SHP77 treated with DMSO at 0.1 percent for 48 hours (cell line): ENCODE measurements at regions not wholly inside any gene's neighbourhood (a gene's known extent, or its start where the extent isn't known, plus 50 kb on each side); places are given as distances from the start of the nearest gene placed in this dataset.
"Not testable (repeated sequence)": the region's sequence is repeated elsewhere in the genome, so short reads cannot be mapped to it uniquely, and the experiment has no call there.

Source experiments
- DNase-seq: peaks from one replicate; lab custom pipeline; 2025; lab: John Stamatoyannopoulos, UW

GRCh38 chr12:75646329-75647210 lies 135.2 kb upstream of the KRR1 start:
- no peak for DNase-seq

GRCh38 chr12:75644472-75645072 lies 133.2 kb upstream of the KRR1 start:
- DNase-seq = no peak

- DNase-seq = not testable (repeated sequence)
Measured at GRCh38 chr12:75643119-75643518, 131.7 kb upstream of the KRR1 start.

- no peak for DNase-seq
Measured at GRCh38 chr12:75642226-75642625, 130.8 kb upstream of the KRR1 start.

GRCh38 chr12:75641031-75641780 lies 129.8 kb upstream of the KRR1 start:
- DNase-seq = no peak

DNA sequence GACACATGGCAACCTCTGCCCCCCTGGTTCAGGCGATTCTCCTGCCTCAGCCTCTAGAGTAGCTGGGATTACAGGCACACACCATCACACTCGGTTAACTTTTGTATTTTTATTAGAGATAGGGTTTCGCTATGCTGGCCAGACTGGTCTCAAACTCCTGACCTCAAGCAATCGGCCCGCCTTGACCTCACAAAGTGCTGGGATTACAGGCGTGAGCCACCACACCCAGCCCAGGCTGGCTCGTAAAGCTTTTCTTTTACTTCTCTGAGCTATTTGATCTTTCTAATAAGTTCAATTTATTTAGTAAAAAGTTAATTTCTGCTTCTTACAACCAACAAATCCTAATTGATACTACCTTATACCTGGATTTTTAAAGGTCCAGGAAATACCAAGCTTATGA lies 127.4 kb upstream of the KRR1 start:
- no peak for DNase-seq

- DNase-seq = no peak
Measured at GRCh38 chr12:75636607-75637006, 125.2 kb upstream of the KRR1 start.

- DNase-seq = no peak
Measured at GRCh38 chr12:75635606-75636444, 124.4 kb upstream of the KRR1 start.

- DNase-seq = no peak
Measured at GRCh38 chr12:75634244-75635222, 123.1 kb upstream of the KRR1 start.

DNA sequence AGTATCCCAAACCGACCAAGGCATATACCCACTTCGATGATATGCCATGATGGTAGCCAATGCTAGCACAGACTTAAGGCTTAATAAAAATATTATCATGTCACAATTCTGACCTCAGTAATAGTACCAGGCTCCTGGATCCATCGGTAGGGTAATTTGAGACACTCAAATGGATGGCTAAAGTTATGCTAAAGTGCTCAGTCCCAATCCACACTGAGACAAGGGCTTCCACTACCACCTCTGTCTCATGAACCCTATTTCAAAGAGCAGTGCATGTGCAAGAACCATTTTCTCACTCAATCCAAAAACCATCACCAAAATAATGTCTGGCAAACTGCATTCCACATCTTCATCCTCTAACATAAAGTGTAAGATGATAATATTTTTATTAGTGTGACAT lies 122.4 kb upstream of the KRR1 start:
- DNase-seq = no peak

- no peak for DNase-seq
Measured at GRCh38 chr12:75632442-75632841, 121.0 kb upstream of the KRR1 start.

DNA sequence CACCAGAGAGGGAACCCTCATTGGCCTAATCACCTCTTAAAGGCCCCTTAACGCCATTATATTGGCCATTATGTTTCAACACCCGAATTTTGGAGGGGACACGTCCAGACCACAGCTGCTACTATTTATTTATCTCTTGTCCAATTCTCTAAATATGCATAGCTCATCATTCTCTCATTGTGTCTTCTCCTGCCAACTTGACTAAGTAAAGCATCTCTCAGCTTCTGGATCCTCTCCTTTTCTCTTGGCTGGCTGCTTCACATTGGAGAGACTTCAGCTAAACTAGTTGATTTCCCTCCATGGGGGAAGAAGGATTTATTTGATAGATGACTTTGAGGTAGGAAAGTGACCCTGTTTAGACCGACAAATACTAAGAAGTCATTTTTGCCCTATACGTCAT lies 120.4 kb upstream of the KRR1 start:
- DNase-seq = no peak

DNA sequence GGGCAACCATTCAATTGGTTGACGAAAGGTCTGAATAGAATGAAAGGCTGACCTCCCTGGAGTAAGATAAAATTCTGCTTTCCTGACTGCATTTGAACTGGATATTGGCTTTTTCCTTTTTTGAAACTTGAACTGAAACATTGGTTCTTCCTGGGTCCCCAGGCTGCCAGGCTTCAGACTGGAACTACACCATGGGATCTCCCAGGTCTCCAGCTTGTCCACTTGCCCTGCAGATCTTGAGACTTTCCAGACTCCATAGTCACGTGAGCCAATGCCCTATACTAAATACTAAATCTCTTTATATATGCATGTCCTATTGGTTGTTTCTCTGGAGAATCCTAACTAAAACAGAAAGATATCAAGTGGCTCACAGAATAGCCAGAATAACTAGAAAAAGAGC lies 118.7 kb upstream of the KRR1 start:
- DNase-seq = no peak

DNA sequence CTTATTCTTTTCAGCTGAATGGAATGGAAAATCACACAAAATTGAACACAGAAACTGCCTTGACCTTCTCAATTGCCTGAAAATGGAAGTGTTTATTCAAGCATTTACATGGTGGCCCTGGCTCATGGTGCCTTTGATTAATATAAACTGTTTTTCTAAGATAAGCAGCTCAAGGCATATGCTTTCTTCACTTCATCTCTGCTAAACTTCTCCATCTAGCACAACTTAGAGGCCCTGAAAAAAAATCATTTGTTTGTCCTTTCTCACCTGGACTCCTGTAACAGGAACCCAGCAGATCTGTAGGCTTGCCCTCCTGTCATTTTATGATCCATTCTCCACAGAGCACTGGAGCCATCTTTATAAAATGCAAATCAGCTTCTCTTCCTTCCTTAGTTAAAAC lies 117.5 kb upstream of the KRR1 start:
- DNase-seq = no peak

DNA sequence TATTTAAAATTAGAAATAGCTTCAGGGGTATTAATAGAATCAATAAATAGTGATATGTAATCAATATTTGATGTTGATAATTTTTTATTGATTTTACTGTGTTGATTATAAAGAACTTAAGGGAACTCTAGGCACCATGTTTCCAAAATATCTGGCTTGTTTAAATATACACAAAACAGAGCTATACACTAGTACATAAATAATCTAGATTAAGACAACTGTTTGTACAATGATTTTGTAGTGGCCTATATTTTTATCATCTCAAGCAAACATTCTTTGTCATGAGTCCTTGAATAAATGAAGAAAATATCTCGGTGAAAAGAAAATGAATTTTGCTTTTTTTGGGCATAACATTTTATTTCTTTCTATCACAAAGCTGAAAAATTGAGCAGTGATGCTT lies 117.1 kb upstream of the KRR1 start:
- DNase-seq = no peak

DNA sequence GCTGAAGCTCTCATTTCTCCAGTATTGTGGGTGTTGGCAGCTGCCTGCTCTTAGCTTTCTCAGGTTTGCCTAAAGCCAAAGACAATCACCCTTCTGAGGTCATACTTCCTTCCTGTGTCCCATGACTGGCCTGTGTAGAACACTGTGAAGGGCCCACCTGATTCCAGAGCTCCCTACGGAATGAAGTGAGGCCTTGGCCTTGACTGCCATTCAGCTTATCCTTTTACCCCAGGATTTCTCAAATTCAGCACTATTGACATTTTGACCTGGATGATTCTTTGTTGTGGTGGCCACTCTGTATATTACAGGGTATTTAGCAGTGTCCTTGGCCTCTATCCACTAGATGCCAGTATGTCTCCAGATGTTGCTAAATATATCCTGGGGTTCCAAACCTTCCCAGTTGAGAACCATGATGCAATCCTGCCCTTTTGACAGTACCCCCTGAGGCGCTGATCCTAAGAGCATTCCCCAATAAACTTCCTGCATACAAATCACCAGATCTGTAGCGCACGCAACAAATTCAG lies 112.3 kb upstream of the KRR1 start:
- DNase-seq = no peak

GRCh38 chr12:75622492-75622891 lies 111.1 kb upstream of the KRR1 start:
- DNase-seq = no peak

DNA sequence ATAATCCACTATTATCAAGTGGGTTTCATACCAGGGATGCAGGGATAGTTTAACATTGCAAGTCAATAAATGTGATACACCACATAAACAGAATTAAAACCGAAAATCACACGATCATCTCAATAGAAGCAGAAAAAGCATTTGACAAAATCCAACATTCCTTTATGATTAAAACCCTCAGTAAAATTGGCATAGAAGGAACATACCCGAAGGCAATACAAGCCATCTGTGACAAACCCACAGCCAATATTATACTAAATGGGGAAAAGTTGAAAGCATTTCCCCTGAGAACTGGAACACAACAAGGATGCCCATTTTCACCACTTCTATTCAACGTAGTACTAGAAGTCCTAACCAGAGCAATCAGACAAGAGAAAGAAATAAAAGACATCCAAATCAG lies 103.0 kb upstream of the KRR1 start:
- DNase-seq = not testable (repeated sequence)

- no peak for DNase-seq
Measured at GRCh38 chr12:75613981-75614380, 102.6 kb upstream of the KRR1 start.

DNA sequence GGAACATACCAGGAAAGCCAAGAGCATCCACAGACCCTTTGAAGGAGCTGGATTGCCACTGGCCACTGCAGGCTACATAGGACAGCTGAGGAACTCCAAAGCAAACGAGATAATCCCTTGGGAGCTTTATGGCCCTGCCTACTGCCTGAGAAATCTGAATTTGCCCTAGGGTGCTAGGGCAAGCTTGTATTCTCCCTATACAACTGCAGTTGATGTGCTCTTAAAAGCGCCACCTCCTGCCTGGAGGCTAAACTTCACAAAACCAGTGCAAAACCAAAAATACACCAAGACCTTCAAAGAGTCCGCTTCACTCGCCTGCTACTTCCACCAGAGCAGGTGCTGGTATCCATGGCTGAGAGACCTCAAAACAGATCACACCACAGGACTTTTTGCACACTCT lies 99.6 kb upstream of the KRR1 start:
- DNase-seq = no peak

GRCh38 chr12:75606956-75607355 lies 95.5 kb upstream of the KRR1 start:
- no peak for DNase-seq
